ENCODE measurements at regions not wholly inside any gene's neighbourhood (a gene's known extent, or its start where the extent isn't known, plus 50 kb on each side); places are given as distances from the start of the nearest gene placed in this dataset.

DNA sequence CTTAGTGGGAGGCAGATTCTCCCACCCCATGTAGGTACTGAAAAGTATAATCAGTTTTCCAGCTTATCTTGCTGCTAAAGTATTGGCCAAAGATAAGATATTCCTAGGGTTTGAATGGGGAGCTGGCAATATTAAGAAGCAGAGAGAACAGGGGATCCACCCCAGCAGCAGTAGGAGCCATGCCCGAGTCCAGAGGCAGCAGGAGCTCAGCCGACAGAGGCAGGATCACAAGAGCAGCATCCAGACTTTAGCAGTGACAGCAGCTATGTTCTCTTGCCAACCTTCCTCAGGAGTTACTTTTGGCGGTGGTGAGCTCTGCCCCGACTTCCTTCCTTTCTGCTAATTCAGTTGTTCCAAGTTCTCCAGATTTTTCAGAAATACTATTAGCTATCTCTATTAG lies 224.5 kb downstream of the GADD45G start:
- DNase-seq (ENCODE audit: extremely low read depth in 1 of 2, low read depth in 1 of 2): no peak

DNA sequence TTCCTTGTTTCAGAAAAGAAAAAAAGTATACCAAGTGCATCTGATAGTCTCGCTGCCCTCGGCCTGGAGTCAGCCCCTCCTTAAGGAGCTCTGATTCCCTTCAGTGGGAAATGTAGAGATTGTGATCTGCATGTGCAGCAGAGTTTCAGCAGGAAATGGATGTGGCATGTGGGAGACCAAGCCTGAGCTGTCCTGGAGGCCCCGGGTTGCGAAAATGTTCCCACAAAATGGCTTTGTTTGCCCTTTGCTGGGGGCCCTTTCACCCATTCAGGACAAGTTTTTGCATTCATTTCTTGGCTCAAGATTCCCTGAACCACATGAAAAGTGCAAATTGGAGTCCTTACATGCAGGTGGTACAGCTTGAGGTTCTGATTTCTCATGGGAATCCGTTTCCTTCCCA lies 230.9 kb downstream of the GADD45G start:
- no peak for DNase-seq (ENCODE audit: extremely low read depth in 1 of 2, low read depth in 1 of 2)

- DNase-seq (ENCODE audit: extremely low read depth in 1 of 2, low read depth in 1 of 2): no peak
These were observed 232.5 kb downstream of the GADD45G start for GRCh38 chr9:89837162-89837933.

DNA sequence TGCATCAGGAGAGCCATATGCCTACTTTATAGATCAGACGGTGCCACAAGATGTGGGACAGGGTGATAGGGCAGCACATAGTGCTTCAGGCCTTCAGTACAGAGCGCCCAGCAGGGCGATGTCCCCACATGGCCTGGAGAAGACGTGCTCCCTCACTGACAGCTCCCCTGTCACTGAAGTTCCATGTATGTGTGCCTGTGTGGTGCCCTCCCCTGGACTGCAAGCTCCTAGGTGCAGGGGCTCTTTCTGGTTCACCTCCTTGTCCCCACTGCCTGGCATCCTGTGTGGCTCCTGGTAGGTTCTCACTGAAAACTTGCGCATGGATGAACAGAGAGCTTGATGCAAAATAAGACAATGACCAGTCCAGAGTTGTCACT lies 233.1 kb downstream of the GADD45G start:
- DNase-seq (ENCODE audit: extremely low read depth in 1 of 2, low read depth in 1 of 2): no peak

DNA sequence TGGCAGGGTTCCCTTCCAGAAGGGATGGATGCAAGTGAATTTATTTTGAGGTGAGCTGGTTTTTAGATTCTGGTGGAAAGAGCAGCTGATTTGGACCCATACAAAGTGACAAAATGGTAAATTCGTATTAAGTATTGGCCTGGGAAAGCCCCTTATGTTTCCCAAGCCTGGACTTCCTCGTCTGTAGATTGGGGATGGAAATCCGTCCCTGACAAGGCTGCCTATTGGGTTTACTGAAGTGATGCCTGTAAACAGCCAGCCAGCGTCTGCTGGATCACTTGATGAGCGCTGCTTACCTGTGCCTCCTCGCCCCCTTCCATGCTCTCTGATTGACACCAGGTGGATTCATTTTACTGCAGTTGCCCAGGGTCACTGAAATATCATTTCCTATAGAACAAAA lies 233.8 kb downstream of the GADD45G start:
- DNase-seq (ENCODE audit: extremely low read depth in 1 of 2, low read depth in 1 of 2): no peak

DNA sequence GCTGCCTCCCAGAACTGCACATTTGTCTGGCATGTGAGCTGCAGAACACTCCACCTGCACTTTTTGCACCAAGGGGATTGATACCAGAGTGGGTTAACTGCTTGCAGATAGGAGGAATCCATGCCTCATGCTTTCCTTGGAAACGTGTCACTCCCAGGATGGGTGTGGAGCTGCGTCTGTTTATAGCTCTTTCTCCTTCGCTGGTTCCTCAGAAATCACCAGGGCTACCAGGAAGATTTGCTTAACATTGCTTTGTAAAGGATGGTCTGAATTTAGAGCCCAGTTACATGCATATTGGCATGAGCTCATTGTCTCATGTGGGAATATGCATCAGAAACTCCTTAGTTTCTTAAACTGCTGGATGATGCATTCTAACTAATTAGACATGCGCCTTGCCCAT lies 234.6 kb downstream of the GADD45G start:
- no peak for DNase-seq (ENCODE audit: extremely low read depth in 1 of 2, low read depth in 1 of 2)

DNA sequence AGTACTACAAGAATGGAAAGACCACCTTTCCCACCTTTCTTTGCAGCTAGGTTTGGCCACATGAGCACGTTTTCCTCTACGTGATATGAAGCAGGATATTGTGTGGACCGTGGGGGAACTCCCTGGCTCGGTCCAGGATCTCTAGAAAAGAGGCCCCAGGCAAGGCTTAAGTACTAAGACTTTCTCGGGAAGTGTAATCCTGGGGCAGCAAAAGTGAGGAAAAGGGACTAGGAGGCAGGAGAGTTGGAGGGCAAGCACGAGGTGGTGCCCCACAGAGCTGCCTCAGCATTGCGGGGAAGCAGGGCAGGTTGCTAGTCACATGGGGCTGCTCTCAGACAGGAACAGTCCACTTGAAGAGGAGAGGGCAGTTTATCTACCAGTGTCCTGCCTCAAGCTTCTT lies 235.1 kb downstream of the GADD45G start:
- DNase-seq (ENCODE audit: extremely low read depth in 1 of 2, low read depth in 1 of 2): no peak

DNA sequence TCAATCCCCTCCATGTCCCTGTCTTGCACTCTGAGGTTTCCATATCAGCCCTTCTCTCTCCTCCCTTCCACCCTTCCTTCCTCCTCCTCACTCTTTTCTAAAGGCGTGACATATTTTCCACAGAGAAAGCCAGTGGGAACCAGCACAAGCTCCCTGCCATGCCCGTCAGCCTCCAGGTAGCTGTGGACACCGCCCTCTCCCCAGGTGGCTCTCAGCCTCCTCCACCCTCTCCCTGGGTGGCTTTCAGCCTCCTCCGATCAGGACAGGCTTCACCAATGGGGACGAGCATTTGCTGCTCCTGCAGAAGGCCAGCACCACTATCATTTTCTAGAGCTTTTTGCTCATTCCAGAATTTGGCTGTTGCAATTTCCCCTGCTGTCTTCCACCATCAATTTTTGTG lies 236.6 kb downstream of the GADD45G start:
- DNase-seq (ENCODE audit: extremely low read depth in 1 of 2, low read depth in 1 of 2): no peak

DNA sequence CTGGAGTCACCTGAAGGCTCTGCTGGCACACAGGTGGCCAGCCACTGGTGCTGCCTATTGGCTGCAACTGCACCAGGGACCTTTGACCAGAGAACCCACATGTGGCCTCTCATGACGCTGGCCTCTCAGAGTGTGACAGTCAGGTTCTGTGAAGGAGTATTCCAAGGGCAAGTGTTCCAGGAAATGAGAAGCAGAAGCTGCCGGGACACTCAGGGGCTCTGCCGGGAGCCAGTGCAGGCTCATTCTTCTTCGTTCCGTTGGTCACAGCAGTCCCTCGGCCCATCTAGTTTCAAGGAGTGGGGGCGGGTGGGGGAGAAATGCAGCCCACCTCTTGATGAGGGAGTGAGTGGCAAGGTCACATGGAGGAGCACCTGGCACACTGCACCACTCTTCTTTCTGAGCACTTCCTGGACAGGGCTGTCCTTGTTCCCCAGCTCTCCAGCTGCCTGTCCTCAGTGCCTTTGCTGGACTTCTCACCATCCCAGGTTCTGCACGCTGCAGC lies 237.5 kb downstream of the GADD45G start:
- no peak for DNase-seq (ENCODE audit: extremely low read depth in 1 of 2, low read depth in 1 of 2)

DNA sequence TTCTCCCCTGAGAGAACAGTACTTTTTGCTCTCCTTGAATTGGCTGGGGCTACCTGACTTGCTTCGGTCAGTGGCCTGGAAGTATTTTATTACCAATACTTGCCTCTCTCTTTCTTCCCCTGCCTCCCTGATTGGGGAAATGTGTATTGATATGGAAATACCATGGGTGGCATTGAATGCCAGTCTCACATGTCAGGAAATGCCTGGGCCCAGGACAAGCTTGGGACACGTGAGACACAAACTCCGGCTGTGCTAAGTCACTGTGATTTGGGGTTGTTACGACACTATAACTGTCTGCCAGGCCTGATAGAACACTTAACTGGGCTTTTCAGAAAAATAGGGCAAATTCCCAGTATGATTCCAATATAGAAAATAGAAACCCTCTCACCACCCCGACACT lies 238.3 kb downstream of the GADD45G start:
- no peak for DNase-seq (ENCODE audit: extremely low read depth in 1 of 2, low read depth in 1 of 2)

GRCh38 chr9:89843591-89843990 lies 238.8 kb downstream of the GADD45G start:
- no peak for DNase-seq (ENCODE audit: extremely low read depth in 1 of 2, low read depth in 1 of 2)

DNA sequence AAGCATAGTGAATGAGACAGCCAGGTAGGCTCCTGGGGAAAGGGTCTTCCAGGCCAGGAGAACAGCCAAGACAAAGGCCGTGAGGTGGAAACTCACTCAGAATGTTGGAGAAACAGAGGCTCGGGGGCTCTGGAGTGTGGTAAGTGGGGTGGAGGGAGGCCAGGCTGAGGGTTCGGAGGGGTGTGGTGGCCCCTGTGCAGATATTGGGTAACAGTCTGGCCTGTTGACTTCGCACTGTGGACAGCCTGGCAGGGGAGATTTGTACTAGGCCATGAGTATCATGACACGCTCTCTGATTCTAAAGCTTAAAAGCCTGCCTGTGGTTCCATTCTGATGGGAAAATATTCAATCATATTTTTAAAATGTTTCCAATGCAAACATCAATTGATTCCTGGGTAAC lies 239.3 kb downstream of the GADD45G start:
- DNase-seq (ENCODE audit: extremely low read depth in 1 of 2, low read depth in 1 of 2): no peak

DNA sequence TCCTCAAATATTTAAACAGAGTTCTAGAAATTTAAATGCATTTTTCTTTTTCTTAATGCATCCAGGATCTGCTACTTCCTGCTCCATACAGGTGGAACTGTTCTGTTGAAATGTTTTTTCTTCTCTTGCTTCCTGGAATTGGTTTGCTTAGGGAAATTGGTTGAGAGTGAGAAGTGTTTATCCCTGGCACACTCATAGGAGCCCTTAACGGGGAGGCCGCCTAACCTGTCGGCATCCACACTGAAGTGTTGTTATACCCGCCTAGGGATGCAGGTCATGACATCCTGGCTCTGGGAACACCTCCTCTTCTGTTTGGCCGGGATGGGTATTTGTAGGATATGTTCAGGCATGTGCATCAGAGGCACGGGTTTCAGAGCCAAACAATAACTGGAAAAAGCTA lies 239.7 kb downstream of the GADD45G start:
- no peak for DNase-seq (ENCODE audit: extremely low read depth in 1 of 2, low read depth in 1 of 2)

DNA sequence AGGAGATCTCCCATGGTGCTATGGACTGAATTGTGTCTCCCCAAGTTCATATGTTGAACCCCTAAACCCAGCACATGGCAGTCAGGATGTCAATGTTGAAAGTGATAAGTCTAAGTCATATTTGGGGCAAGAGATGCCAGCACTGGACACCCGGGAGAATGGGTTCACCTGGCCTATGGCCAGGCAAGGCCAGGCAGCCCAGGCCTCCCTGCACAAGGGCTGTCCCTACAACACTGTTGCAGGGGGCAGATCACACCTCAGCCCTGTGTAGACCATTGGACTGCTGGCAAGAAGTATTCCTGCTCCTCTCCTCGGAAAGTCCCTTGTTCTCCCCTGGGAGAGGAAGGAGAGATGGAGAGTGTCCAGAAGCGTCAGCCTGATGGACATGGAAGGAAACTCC lies 240.5 kb downstream of the GADD45G start:
- no peak for DNase-seq (ENCODE audit: extremely low read depth in 1 of 2, low read depth in 1 of 2)

GRCh38 chr9:89845862-89846261 lies 241.1 kb downstream of the GADD45G start:
- no peak for DNase-seq (ENCODE audit: extremely low read depth in 1 of 2, low read depth in 1 of 2)

- no peak for DNase-seq (ENCODE audit: extremely low read depth in 1 of 2, low read depth in 1 of 2)
These were observed 243.5 kb downstream of the GADD45G start for GRCh38 chr9:89848060-89849040.

GRCh38 chr9:89849096-89849495 lies 244.3 kb downstream of the GADD45G start:
- no peak for DNase-seq (ENCODE audit: extremely low read depth in 1 of 2, low read depth in 1 of 2)

GRCh38 chr9:89850153-89850552 lies 245.3 kb downstream of the GADD45G start:
- DNase-seq (ENCODE audit: extremely low read depth in 1 of 2, low read depth in 1 of 2): no peak

GRCh38 chr9:89850631-89851325 lies 246.0 kb downstream of the GADD45G start:
- no peak for DNase-seq (ENCODE audit: extremely low read depth in 1 of 2, low read depth in 1 of 2)

- DNase-seq (ENCODE audit: extremely low read depth in 1 of 2, low read depth in 1 of 2): no peak
These were observed 248.3 kb downstream of the GADD45G start for GRCh38 chr9:89853161-89853560.

GRCh38 chr9:89853931-89854330 lies 249.1 kb downstream of the GADD45G start:
- no peak for DNase-seq (ENCODE audit: extremely low read depth in 1 of 2, low read depth in 1 of 2)

All from stimulated activated CD8-positive, alpha-beta memory T cell treated with anti-CD3 and anti-CD28 coated beads, Interleukin-7, amount 100 ng/mL, for 48 hours (primary cell).